ENCODE measurements at regions not wholly inside any gene's neighbourhood (a gene's known extent, or its start where the extent isn't known, plus 50 kb on each side); places are given as distances from the start of the nearest gene placed in this dataset.

DNA sequence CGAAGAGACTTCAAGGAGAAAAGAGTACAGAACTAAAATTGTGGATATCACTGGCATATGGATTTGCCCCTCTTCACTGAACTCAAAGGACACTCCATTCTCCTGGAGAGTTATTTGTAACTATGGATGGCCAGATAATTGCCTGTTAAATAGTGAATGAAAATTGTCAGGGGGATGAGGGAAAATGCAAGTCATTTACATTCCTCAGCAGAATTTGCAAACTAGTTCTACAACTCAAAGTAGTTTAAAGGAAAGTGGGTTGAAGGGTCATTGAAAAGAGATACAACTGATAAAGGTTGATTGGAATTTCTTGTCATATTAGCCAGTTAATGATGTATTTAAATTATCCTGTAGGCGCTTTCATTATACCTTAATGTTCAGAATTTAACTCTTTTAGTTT lies 266.5 kb upstream of the SPOPL start:
- H3K4me3 ChIP-seq (replicated peaks; ENCODE audit: insufficient read depth, low read length) = no peak overlapping the region
- TF ChIP-seq GABPA (IDR thresholded peaks at IDR 0.05; ENCODE audit: low read depth) (no peak), POLR2AphosphoS5 (IDR thresholded peaks at IDR 0.05; ENCODE audit: low read depth) (no peak), SPI1 (IDR thresholded peaks at IDR 0.05; ENCODE audit: borderline replicate concordance, low read depth) (no peak)
- TF ChIP-seq, protein P1, sequence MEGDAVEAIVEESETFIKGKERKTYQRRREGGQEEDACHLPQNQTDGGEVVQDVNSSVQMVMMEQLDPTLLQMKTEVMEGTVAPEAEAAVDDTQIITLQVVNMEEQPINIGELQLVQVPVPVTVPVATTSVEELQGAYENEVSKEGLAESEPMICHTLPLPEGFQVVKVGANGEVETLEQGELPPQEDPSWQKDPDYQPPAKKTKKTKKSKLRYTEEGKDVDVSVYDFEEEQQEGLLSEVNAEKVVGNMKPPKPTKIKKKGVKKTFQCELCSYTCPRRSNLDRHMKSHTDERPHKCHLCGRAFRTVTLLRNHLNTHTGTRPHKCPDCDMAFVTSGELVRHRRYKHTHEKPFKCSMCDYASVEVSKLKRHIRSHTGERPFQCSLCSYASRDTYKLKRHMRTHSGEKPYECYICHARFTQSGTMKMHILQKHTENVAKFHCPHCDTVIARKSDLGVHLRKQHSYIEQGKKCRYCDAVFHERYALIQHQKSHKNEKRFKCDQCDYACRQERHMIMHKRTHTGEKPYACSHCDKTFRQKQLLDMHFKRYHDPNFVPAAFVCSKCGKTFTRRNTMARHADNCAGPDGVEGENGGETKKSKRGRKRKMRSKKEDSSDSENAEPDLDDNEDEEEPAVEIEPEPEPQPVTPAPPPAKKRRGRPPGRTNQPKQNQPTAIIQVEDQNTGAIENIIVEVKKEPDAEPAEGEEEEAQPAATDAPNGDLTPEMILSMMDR (IDR thresholded peaks at IDR 0.05; ENCODE audit: insufficient read depth, low read length) = no peak
- TF ChIP-seq, protein P2, sequence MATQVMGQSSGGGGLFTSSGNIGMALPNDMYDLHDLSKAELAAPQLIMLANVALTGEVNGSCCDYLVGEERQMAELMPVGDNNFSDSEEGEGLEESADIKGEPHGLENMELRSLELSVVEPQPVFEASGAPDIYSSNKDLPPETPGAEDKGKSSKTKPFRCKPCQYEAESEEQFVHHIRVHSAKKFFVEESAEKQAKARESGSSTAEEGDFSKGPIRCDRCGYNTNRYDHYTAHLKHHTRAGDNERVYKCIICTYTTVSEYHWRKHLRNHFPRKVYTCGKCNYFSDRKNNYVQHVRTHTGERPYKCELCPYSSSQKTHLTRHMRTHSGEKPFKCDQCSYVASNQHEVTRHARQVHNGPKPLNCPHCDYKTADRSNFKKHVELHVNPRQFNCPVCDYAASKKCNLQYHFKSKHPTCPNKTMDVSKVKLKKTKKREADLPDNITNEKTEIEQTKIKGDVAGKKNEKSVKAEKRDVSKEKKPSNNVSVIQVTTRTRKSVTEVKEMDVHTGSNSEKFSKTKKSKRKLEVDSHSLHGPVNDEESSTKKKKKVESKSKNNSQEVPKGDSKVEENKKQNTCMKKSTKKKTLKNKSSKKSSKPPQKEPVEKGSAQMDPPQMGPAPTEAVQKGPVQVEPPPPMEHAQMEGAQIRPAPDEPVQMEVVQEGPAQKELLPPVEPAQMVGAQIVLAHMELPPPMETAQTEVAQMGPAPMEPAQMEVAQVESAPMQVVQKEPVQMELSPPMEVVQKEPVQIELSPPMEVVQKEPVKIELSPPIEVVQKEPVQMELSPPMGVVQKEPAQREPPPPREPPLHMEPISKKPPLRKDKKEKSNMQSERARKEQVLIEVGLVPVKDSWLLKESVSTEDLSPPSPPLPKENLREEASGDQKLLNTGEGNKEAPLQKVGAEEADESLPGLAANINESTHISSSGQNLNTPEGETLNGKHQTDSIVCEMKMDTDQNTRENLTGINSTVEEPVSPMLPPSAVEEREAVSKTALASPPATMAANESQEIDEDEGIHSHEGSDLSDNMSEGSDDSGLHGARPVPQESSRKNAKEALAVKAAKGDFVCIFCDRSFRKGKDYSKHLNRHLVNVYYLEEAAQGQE (IDR thresholded peaks at IDR 0.05; ENCODE audit: insufficient replicate concordance, low read depth) = no peak
- no peak overlapping the region for H3K27ac ChIP-seq (replicated peaks)
- H3K27me3 ChIP-seq (ENCODE audit: insufficient read depth, poor library complexity, severe bottlenecking) = no peaks in the 10 kb centered on the region
- DNase-seq (ENCODE audit: low read depth in 1 of 2, low spot score in 1 of 2) = no peak

DNA sequence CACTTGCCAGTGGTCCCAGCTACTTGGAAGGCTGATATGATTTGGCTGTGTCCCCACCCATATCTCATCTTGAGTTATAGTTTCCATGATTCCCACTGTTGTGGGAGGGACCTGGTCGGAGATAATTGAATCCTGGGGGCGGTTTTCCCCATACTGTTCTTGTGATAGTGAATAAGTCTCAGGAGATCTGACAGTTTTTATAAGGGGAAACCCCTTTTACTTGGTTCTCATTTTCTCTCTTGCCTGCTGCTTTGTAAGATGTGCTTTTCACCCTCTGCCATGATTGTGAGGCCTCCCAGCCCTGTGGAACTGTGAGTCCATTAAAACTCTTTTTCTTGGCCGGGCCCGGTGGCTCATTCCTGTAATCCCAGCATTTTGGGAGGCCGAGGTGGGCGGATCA lies 265.4 kb upstream of the SPOPL start:
- Histone ChIP-seq H3K4me3 (replicated peaks; ENCODE audit: insufficient read depth, low read length) (no peak overlapping the region), H3K27me3 (ENCODE audit: insufficient read depth, poor library complexity, severe bottlenecking) (no peaks in the 10 kb centered on the region), H3K27ac (replicated peaks) (no peak overlapping the region)
- TF ChIP-seq, protein P2 (IDR thresholded peaks at IDR 0.05; ENCODE audit: insufficient replicate concordance, low read depth) = no peak
- TF ChIP-seq, protein P1 (IDR thresholded peaks at IDR 0.05; ENCODE audit: insufficient read depth, low read length) = no peak
- TF ChIP-seq SPI1 (IDR thresholded peaks at IDR 0.05; ENCODE audit: borderline replicate concordance, low read depth) = no peak
- TF ChIP-seq GABPA (IDR thresholded peaks at IDR 0.05; ENCODE audit: low read depth) = no peak
- TF ChIP-seq POLR2AphosphoS5 (IDR thresholded peaks at IDR 0.05; ENCODE audit: low read depth) = no peak
- DNase-seq (ENCODE audit: low read depth in 1 of 2, low spot score in 1 of 2) = no peak

DNA sequence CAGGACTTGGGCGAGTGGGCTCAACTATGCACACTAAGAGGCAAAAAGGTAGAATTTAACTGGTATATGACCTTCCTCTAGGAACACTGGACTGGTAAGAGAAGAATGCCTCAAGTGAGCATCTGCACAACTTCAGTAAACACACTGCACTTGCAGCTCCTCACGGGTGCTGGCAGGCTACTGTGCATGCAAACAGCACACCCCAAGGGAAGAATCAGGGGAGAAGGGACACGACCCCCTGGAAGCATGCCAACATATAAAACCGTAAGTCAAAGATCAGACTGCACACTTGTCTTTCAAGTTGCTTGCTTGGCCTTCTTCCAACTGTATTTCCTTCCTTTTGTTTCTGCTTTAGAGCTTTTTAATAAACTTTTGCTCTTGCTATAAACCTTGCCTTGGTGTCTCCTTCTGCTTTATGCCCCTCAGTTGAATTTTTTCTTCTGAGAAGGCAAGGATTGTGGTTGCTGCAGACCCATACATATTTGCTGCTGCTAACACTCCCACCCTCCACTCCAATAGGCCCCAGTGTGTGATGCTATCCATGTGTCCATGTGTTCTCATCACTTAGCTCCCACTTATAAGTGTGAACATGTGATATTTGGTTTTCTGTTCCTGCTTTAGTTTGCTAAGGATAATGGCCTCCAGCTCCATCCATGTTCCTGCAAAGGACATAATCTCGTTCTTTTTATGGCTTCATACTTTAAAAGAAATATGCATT lies 263.7 kb upstream of the SPOPL start:
- H3K4me3 ChIP-seq (replicated peaks; ENCODE audit: insufficient read depth, low read length) = no peak overlapping the region
- H3K27ac ChIP-seq (replicated peaks) = no peak overlapping the region
- TF ChIP-seq POLR2AphosphoS5 (IDR thresholded peaks at IDR 0.05; ENCODE audit: low read depth) (no peak), SPI1 (IDR thresholded peaks at IDR 0.05; ENCODE audit: borderline replicate concordance, low read depth) (no peak), GABPA (IDR thresholded peaks at IDR 0.05; ENCODE audit: low read depth) (no peak)
- TF ChIP-seq, protein P2 (IDR thresholded peaks at IDR 0.05; ENCODE audit: insufficient replicate concordance, low read depth) = no peak
- TF ChIP-seq, protein P1 (IDR thresholded peaks at IDR 0.05; ENCODE audit: insufficient read depth, low read length) = no peak
- H3K27me3 ChIP-seq (ENCODE audit: insufficient read depth, poor library complexity, severe bottlenecking) = no peaks in the 10 kb centered on the region
- DNase-seq (ENCODE audit: low read depth in 1 of 2, low spot score in 1 of 2) = no peak

Measured in HL-60 (cell line).